ENCODE measurements at regions not wholly inside any gene's neighbourhood (a gene's known extent, or its start where the extent isn't known, plus 50 kb on each side); places are given as distances from the start of the nearest gene placed in this dataset.

GRCh38 chr9:89992326-89993198 is 387.8 kb downstream of the GADD45G start:
- intact Hi-C loops (cut with DNase I, micrococcal nuclease), result no loop called here
- no peak for ATAC-seq

GRCh38 chr9:89993678-89994630 is 389.1 kb downstream of the GADD45G start:
- no peaks in the 10 kb centered on the region for H3K9me3 ChIP-seq
- no peak overlapping the region for H3K4me3 ChIP-seq
- intact Hi-C loops (cut with DNase I, micrococcal nuclease), result no loop called here
- peak in 2 of 3 donors; percentile 67 to 69 for DNase-seq
- H3K36me3 ChIP-seq (ENCODE audit: low read depth), result no peaks in the 10 kb centered on the region
- H3K4me1 ChIP-seq (ENCODE audit: low read depth), result peaks cover 21% of the 10 kb centered on the region
- ATAC-seq, result peak; percentile 83
- TF ChIP-seq CTCF (IDR thresholded peaks at IDR 0.05), result no peak

More at GRCh38 chr9:89992326-89993198, 387.8 kb downstream of the GADD45G start:
- no peak for TF ChIP-seq CTCF (IDR thresholded peaks at IDR 0.05)
- Histone ChIP-seq H3K4me1 (ENCODE audit: low read depth) (peaks cover 20% of the 10 kb centered on the region), H3K9me3 (no peaks in the 10 kb centered on the region), H3K36me3 (ENCODE audit: low read depth) (no peaks in the 10 kb centered on the region), H3K4me3 (no peak overlapping the region)
- no peak for DNase-seq

GRCh38 chr9:89994988-89995613 is 390.3 kb downstream of the GADD45G start:
- ATAC-seq (no peak), DNase-seq (no peak)
- Histone ChIP-seq H3K4me1 (ENCODE audit: low read depth) (peaks cover 32% of the 10 kb centered on the region), H3K4me3 (no peak overlapping the region), H3K36me3 (ENCODE audit: low read depth) (no peaks in the 10 kb centered on the region), H3K9me3 (no peaks in the 10 kb centered on the region)
- TF ChIP-seq CTCF (IDR thresholded peaks at IDR 0.05), result no peak
- intact Hi-C loops (cut with DNase I, micrococcal nuclease), result no loop called here

- ATAC-seq (no peak), DNase-seq (peak in 2 of 3 donors; percentile 53)
- H3K36me3 ChIP-seq (ENCODE audit: low read depth), result no peaks in the 10 kb centered on the region
- no peaks in the 10 kb centered on the region for H3K9me3 ChIP-seq
- no peak for TF ChIP-seq CTCF (IDR thresholded peaks at IDR 0.05)
- no peak overlapping the region for H3K4me3 ChIP-seq
- H3K4me1 ChIP-seq (ENCODE audit: low read depth), result peaks cover 42% of the 10 kb centered on the region
- intact Hi-C loops (cut with DNase I, micrococcal nuclease), result no loop called here
Observed at GRCh38 chr9:89996116-89996515, 391.3 kb downstream of the GADD45G start.

GRCh38 chr9:89996773-89997172 is 392.0 kb downstream of the GADD45G start:
- Histone ChIP-seq H3K36me3 (ENCODE audit: low read depth) (no peaks in the 10 kb centered on the region), H3K4me1 (ENCODE audit: low read depth) (peaks cover 43% of the 10 kb centered on the region), H3K4me3 (no peak overlapping the region), H3K9me3 (no peaks in the 10 kb centered on the region)
- intact Hi-C loops (cut with DNase I, micrococcal nuclease), result no loop called here
- DNase-seq (peak in 2 of 3 donors; percentile 70 to 73), ATAC-seq (peak; percentile 6)
- no peak for TF ChIP-seq CTCF (IDR thresholded peaks at IDR 0.05)
